ENCODE measurements at regions not wholly inside any gene's neighbourhood (a gene's known extent, or its start where the extent isn't known, plus 50 kb on each side); places are given as distances from the start of the nearest gene placed in this dataset.
A peak's percentile ranks its signal among the peaks of the same experiment; 100 is the strongest.

- Mint-ChIP-seq H3K36me3 (ENCODE audit: low read depth) (no peaks in the 10 kb centered on the region), H3K27me3 (no peaks in the 10 kb centered on the region), H3K4me1 (ENCODE audit: low read depth) (no peaks in the 10 kb centered on the region), H3K9me3 (peaks cover 8% of the 10 kb centered on the region), H3K4me3 (no peak overlapping the region), H3K27ac (no peak overlapping the region)
- no peak for DNase-seq
- Histone ChIP-seq H3K27me3 (ENCODE audit: control insufficient read depth in 1 of 2, insufficient read depth in 2 of 2, low read length in 2 of 2) (no peaks in the 10 kb centered on the region), H3K9me3 (ENCODE audit: control insufficient read depth in 1 of 2, insufficient read depth in 1 of 2, low read length in 2 of 2) (peaks cover 0 to 6% of the 10 kb centered on the region in 2 experiments), H3K4me3 (ENCODE audit: low read length) (no peak overlapping the region), H3K4me1 (ENCODE audit: insufficient read depth, low read length) (no peaks in the 10 kb centered on the region), H3K36me3 (ENCODE audit: insufficient read depth, low read length) (no peaks in the 10 kb centered on the region), H3K27ac (ENCODE audit: low read depth in 1 of 2, low read length in 2 of 2) (no peak overlapping the region)
- ChIA-PET CTCF (interaction anchor here (0.7 kb wide), 1 partner anchor 15 kb away, joined by 3 read pairs; no protein-coding TSS in a partner anchor), POLR2A (no interaction called here)
- intact Hi-C loops (cut with DNase I, micrococcal nuclease), result no loop called here
- ATAC-seq (ENCODE audit: poor library complexity), result no peak
- TF ChIP-seq CTCF (IDR thresholded peaks at IDR 0.05), result no peak
Measured at GRCh38 chr12:72746048-72746447, 473.9 kb downstream of the TRHDE start.

GRCh38 chr12:72747111-72747849, 475.1 kb downstream of the TRHDE start:
- no peak overlapping the region for H3K4me3 ChIP-seq (ENCODE audit: low read length)
- no peaks in the 10 kb centered on the region for H3K4me1 ChIP-seq (ENCODE audit: insufficient read depth, low read length)
- peaks cover 0 to 3% of the 10 kb centered on the region in 2 experiments for H3K9me3 ChIP-seq (ENCODE audit: control insufficient read depth in 1 of 2, insufficient read depth in 1 of 2, low read length in 2 of 2)
- H3K27ac ChIP-seq (ENCODE audit: low read depth in 1 of 2, low read length in 2 of 2), result no peak overlapping the region
- DNase-seq (peak in 3 of 14 experiments; percentile 0 to 49 (median 39)), ATAC-seq (ENCODE audit: poor library complexity) (no peak)
- CTCF ChIA-PET, result no interaction called here
- Mint-ChIP-seq H3K27me3 (no peaks in the 10 kb centered on the region), H3K4me3 (no peak overlapping the region), H3K4me1 (ENCODE audit: low read depth) (no peaks in the 10 kb centered on the region), H3K27ac (no peak overlapping the region), H3K36me3 (ENCODE audit: low read depth) (no peaks in the 10 kb centered on the region), H3K9me3 (peaks cover 8% of the 10 kb centered on the region)
- no peak for TF ChIP-seq CTCF (IDR thresholded peaks at IDR 0.05)
- no peaks in the 10 kb centered on the region for H3K27me3 ChIP-seq (ENCODE audit: control insufficient read depth in 1 of 2, insufficient read depth in 2 of 2, low read length in 2 of 2)
- POLR2A ChIA-PET, result no interaction called here
- H3K36me3 ChIP-seq (ENCODE audit: insufficient read depth, low read length), result no peaks in the 10 kb centered on the region
- intact Hi-C loops (cut with DNase I, micrococcal nuclease), result no loop called here

GRCh38 chr12:72748971-72749370, 476.8 kb downstream of the TRHDE start:
- peaks cover 0 to 2% of the 10 kb centered on the region in 2 experiments for H3K9me3 ChIP-seq (ENCODE audit: control insufficient read depth in 1 of 2, insufficient read depth in 1 of 2, low read length in 2 of 2)
- no peak overlapping the region for H3K4me3 Mint-ChIP-seq
- H3K36me3 ChIP-seq (ENCODE audit: insufficient read depth, low read length), result no peaks in the 10 kb centered on the region
- ChIA-PET CTCF (no interaction called here), POLR2A (no interaction called here)
- no peak for ATAC-seq (ENCODE audit: poor library complexity)
- H3K4me1 Mint-ChIP-seq (ENCODE audit: low read depth), result no peaks in the 10 kb centered on the region
- no peaks in the 10 kb centered on the region for H3K27me3 Mint-ChIP-seq
- TF ChIP-seq CTCF (IDR thresholded peaks at IDR 0.05), result no peak
- no peaks in the 10 kb centered on the region for H3K4me1 ChIP-seq (ENCODE audit: insufficient read depth, low read length)
- no peaks in the 10 kb centered on the region for H3K36me3 Mint-ChIP-seq (ENCODE audit: low read depth)
- H3K4me3 ChIP-seq (ENCODE audit: low read length), result no peak overlapping the region
- H3K9me3 Mint-ChIP-seq, result no peaks in the 10 kb centered on the region
- H3K27me3 ChIP-seq (ENCODE audit: control insufficient read depth in 1 of 2, insufficient read depth in 2 of 2, low read length in 2 of 2), result no peaks in the 10 kb centered on the region
- DNase-seq, result peak in 2 of 14 experiments; percentile 7 to 20
- H3K27ac Mint-ChIP-seq, result no peak overlapping the region
- intact Hi-C loops (cut with DNase I, micrococcal nuclease), result no loop called here
- H3K27ac ChIP-seq (ENCODE audit: low read depth in 1 of 2, low read length in 2 of 2), result no peak overlapping the region
